ENCODE measurements at regions not wholly inside any gene's neighbourhood (a gene's known extent, or its start where the extent isn't known, plus 50 kb on each side); places are given as distances from the start of the nearest gene placed in this dataset.

- no peaks in the 10 kb centered on the region for H3K36me3 ChIP-seq
- H3K4me3 ChIP-seq (ENCODE audit: low read depth in 1 of 2, low read length in 1 of 2) = no peak overlapping the region
- TF ChIP-seq, protein P1, sequence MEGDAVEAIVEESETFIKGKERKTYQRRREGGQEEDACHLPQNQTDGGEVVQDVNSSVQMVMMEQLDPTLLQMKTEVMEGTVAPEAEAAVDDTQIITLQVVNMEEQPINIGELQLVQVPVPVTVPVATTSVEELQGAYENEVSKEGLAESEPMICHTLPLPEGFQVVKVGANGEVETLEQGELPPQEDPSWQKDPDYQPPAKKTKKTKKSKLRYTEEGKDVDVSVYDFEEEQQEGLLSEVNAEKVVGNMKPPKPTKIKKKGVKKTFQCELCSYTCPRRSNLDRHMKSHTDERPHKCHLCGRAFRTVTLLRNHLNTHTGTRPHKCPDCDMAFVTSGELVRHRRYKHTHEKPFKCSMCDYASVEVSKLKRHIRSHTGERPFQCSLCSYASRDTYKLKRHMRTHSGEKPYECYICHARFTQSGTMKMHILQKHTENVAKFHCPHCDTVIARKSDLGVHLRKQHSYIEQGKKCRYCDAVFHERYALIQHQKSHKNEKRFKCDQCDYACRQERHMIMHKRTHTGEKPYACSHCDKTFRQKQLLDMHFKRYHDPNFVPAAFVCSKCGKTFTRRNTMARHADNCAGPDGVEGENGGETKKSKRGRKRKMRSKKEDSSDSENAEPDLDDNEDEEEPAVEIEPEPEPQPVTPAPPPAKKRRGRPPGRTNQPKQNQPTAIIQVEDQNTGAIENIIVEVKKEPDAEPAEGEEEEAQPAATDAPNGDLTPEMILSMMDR (IDR thresholded peaks at IDR 0.05) = no peak
- no peaks in the 10 kb centered on the region for H3K9me3 ChIP-seq
- H3K27me3 ChIP-seq = no peaks in the 10 kb centered on the region
- H3K27ac ChIP-seq = no peak overlapping the region
- H3K4me1 ChIP-seq (ENCODE audit: control insufficient read depth in 1 of 2, insufficient read depth in 1 of 2, low read depth in 1 of 2, low read length in 1 of 2) = no peaks in the 10 kb centered on the region
These were observed 189.1 kb downstream of the BMP4 start for GRCh38 chr14:53767566-53767965.

DNA sequence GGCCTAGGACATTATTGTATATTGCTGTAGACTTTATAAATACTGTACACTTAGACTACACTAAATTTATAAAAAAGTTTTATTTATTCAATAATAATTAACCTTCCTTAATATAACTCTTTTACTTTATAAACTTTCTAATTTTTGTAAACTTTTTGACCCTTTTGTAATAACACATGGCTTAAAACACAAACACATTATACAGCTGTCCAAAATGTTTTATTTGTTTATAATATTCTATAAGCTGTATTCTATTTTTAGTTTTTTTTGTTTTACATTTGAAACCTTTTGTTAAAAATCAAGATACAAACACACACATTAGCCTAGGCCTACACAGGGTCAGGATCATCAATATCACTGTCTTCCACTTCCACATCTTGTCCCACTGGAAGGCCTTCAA is 190.0 kb downstream of the BMP4 start:
- Histone ChIP-seq H3K9me3 (no peaks in the 10 kb centered on the region), H3K27ac (no peak overlapping the region), H3K4me3 (ENCODE audit: low read depth in 1 of 2, low read length in 1 of 2) (no peak overlapping the region), H3K4me1 (ENCODE audit: control insufficient read depth in 1 of 2, insufficient read depth in 1 of 2, low read depth in 1 of 2, low read length in 1 of 2) (no peaks in the 10 kb centered on the region), H3K27me3 (no peaks in the 10 kb centered on the region), H3K36me3 (no peaks in the 10 kb centered on the region)
- TF ChIP-seq, protein P1 (IDR thresholded peaks at IDR 0.05) = no peak

- no peak overlapping the region for H3K4me3 ChIP-seq (ENCODE audit: low read depth in 1 of 2, low read length in 1 of 2)
These were observed 190.5 kb downstream of the BMP4 start for GRCh38 chr14:53766106-53766505.

GRCh38 chr14:53764846-53765245 is 191.8 kb downstream of the BMP4 start:
- H3K27me3 ChIP-seq = no peaks in the 10 kb centered on the region
- H3K27ac ChIP-seq = no peak overlapping the region
- H3K4me1 ChIP-seq (ENCODE audit: control insufficient read depth in 1 of 2, insufficient read depth in 1 of 2, low read depth in 1 of 2, low read length in 1 of 2) = no peaks in the 10 kb centered on the region
- no peak overlapping the region for H3K4me3 ChIP-seq (ENCODE audit: low read depth in 1 of 2, low read length in 1 of 2)
- H3K9me3 ChIP-seq = no peaks in the 10 kb centered on the region
- H3K36me3 ChIP-seq = no peaks in the 10 kb centered on the region
- TF ChIP-seq, protein P1 (IDR thresholded peaks at IDR 0.05) = no peak

More at GRCh38 chr14:53766106-53766505, 190.5 kb downstream of the BMP4 start:
- TF ChIP-seq, protein P1 (IDR thresholded peaks at IDR 0.05) = no peak
- H3K4me1 ChIP-seq (ENCODE audit: control insufficient read depth in 1 of 2, insufficient read depth in 1 of 2, low read depth in 1 of 2, low read length in 1 of 2) = no peaks in the 10 kb centered on the region
- H3K27ac ChIP-seq = no peak overlapping the region
- H3K9me3 ChIP-seq = no peaks in the 10 kb centered on the region
- no peaks in the 10 kb centered on the region for H3K36me3 ChIP-seq
- H3K27me3 ChIP-seq = no peaks in the 10 kb centered on the region

- no peak overlapping the region for H3K27ac ChIP-seq
- no peaks in the 10 kb centered on the region for H3K9me3 ChIP-seq
- H3K4me3 ChIP-seq (ENCODE audit: low read depth in 1 of 2, low read length in 1 of 2) = no peak overlapping the region
- H3K27me3 ChIP-seq = no peaks in the 10 kb centered on the region
- TF ChIP-seq, protein P1 (IDR thresholded peaks at IDR 0.05) = no peak
- H3K36me3 ChIP-seq = no peaks in the 10 kb centered on the region
- no peaks in the 10 kb centered on the region for H3K4me1 ChIP-seq (ENCODE audit: control insufficient read depth in 1 of 2, insufficient read depth in 1 of 2, low read depth in 1 of 2, low read length in 1 of 2)
These were observed 198.5 kb downstream of the BMP4 start for GRCh38 chr14:53758141-53758540.

DNA sequence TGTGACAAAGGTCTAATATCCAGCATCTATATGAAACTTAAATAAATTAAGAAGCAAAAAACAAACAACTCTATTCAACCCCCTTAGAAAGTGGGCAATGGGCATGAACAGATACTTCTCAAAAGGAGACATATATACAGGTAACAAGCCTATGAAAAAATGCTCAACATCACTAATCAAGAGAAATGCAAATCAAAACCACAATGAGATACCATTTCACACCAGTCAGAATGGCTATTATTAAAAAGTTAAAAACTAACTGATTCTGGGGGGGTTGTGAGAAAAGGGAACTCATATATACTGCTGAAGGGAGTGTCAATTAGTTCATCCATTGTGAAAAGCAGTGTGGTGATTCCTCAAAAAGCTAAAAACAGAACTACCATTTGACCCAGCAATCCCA is 198.9 kb downstream of the BMP4 start:
- Histone ChIP-seq H3K27me3 (no peaks in the 10 kb centered on the region), H3K36me3 (no peaks in the 10 kb centered on the region), H3K4me3 (ENCODE audit: low read depth in 1 of 2, low read length in 1 of 2) (no peak overlapping the region), H3K27ac (no peak overlapping the region), H3K4me1 (ENCODE audit: control insufficient read depth in 1 of 2, insufficient read depth in 1 of 2, low read depth in 1 of 2, low read length in 1 of 2) (no peaks in the 10 kb centered on the region), H3K9me3 (no peaks in the 10 kb centered on the region)
- TF ChIP-seq, protein P1 (IDR thresholded peaks at IDR 0.05) = no peak

Measured in neutrophil (primary cell).